GM18907 (cell line): ENCODE measurements at regions not wholly inside any gene's neighbourhood (a gene's known extent, or its start where the extent isn't known, plus 50 kb on each side); places are given as distances from the start of the nearest gene placed in this dataset.
"Not testable (repeated sequence)": the region's sequence is repeated elsewhere in the genome, so short reads cannot be mapped to it uniquely, and the experiment has no call there.

Source experiments
- ATAC-seq: cut with Tn5 transposase; IDR thresholded peaks from one replicate; pipeline ENCODE4 v1.9.1; 2021; ENCODE audit warnings: mild to moderate bottlenecking, moderate library complexity; ENCODE audit not compliant: unreplicated experiment

DNA sequence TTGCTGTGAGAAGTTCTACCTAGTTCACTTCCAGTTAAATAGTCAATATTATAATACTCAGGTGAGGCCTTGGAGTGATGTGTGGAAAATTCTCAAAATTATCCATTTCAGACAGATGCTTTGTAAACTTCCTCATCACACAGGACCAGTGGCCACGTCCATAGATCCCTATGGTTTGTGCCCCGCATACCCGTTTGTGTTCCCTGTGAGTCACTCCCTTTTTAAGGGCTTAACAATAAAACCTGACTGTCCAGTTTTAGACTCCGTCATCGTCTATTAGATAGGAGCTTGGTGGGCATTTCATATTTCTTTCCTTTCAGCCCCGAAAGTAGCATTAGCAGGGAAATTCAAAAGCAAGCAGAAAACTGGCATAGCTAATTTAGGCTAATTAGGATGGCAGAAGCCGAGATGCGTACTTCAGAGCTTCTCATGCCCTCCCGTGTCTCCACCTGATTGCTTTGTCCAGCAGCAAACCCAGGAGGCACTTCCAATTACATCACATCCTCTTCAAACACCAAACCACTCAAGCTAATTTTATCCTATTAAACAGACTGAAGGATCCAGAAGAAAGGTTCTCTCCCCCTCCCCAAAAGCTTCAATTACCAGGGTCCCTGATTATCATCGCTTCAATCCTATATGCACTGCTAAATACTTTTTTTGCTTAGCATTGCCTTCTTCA is 186.6 kb upstream of the OTX2 start:
- no peak for ATAC-seq

- ATAC-seq = no peak
Measured at GRCh38 chr14:56995010-56995409, 184.7 kb upstream of the OTX2 start.

GRCh38 chr14:56992332-56992820 is 182.1 kb upstream of the OTX2 start:
- no peak for ATAC-seq

GRCh38 chr14:56990991-56991627 is 180.8 kb upstream of the OTX2 start:
- not testable (repeated sequence) for ATAC-seq

DNA sequence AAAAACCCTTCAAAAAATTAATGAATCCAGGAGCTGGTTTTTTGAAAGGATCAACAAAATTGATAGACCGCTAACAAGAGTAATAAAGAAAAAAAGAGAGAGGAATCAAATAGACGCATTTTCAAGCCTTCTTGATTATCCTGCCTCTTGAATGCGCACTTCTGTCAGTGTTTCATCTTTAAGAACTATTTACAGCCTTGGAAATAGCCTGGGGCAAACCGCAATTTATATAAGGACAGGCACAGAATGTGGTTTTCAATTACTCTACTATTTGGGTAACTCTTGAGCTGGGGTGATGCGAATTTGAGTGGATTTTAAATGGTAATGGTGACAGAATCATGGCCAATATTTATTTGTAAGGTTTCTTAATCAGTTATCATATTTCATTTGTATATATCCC is 179.1 kb upstream of the OTX2 start:
- ATAC-seq = no peak

GRCh38 chr14:56979936-56980335 is 169.7 kb upstream of the OTX2 start:
- no peak for ATAC-seq

DNA sequence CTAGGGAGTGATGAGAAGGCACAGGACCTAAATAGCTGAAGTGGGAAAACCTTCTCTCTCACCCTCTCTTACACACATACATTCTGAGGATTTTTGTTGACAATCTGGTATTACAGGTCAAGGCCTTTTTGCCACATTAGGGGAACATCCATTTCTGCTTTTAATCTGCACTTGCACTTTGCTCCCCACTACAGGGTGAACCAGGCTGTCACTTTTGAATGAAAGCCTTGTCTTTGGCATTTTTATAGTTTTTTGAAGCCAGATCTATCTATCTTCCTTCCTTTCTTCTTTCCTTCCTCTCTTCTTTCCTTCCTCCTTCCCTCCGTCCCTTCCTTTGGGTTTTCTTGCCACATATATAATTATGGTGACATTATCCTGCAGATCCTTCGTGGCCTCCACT is 165.9 kb upstream of the OTX2 start:
- ATAC-seq = no peak

DNA sequence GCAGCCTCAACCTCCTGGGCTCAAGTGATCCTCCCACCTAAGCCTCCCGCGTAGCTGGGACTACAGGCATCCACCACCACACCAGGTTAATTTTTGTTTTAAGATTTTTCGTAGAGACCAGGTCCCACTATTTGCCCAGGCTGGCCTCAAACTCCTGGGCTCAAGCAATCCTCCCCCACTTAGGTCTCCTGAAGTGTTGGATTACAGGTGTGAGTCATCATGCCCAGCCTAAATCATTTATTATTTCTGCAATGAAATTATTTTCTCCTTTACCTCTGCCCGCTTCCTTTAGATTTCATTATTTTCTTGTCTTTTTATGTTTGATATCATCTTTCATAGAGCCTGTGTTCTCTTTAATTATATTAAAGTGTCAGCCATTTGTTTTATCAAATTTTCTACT is 165.2 kb upstream of the OTX2 start:
- ATAC-seq = no peak

DNA sequence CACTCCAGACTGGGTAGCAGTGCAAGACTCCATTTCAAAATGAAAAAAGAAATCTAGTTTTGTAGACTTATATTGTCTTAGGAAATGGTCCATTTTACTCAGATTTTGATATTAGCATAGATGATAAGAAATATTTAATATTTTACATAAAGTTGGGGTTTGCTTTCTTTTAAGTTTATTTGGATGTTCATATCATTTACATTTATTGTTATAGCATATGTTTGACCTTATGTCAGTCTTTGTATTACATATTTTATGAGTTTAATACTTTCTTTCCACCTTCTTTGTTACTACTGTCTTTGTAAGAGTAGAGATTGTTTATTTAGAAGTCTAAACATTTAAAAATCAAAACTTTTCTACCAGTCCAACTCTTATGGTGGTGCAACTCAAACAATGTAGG is 162.7 kb upstream of the OTX2 start:
- ATAC-seq = no peak

GRCh38 chr14:56964895-56965294 is 154.6 kb upstream of the OTX2 start:
- no peak for ATAC-seq

DNA sequence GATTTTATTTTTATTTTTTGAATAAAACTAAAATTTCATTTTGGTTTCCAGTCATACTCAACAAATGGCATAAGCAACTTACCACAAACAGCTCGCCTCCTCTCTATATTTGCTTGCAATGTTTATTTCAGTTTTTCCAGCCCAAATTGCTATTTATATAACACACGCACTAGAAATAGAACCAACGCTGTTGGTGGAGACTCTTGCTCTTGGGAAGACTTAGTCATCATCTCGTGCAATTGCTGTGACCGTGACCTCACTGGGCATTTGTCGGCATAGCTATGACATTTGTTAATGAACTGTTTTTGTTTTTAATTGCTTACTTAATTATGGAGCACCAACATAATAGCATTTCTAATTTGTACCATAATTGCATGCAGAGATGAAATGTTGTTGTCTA is 153.1 kb upstream of the OTX2 start:
- no peak for ATAC-seq

DNA sequence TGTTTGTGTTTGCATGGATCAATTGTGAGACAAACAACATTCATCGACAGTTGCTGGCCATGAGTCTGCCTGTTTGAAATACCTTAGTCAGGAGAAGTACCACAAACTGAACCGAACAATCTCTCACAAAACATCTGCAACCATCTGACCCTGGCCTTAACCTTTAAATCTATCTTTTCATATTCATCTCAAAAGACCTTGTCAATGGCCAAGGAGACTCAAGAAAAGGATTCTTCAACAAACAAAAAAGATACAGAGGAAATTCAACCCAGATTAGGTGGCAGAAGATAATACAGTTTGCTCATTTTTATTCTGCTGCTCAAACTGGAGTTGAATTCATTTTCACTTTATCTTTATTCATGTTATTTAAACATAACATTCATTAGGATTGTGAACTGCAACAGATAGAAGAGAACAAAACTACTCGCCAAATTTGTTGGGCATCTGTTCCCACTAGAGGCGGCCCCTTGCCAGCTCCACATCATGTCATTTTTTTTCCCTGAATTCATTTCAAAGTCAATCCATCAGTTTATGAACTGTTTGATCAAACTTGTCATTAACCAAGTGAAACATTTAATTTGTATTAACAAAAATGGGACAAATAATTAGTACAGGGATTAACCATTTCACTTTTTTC is 152.3 kb upstream of the OTX2 start:
- no peak for ATAC-seq

- no peak for ATAC-seq
Measured at GRCh38 chr14:56959869-56960268, 149.6 kb upstream of the OTX2 start.

DNA sequence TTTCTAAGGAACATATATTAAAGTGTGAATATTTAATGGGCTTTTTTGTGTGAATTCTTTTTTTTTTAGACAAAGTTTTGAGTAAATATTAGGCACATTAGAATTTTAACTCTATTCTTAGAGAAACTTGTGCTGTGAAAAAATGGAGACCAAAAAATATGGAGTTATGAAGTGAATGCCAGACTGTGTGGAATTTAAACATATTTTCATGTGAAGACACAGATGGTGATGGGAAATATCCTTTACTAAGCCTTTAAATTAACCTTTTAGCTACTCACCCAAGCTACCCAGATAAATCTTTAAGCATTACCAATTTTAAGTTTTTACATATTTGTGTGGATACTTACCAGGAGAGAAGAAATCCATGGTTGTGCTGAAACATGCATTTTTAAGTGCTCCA is 148.8 kb upstream of the OTX2 start:
- no peak for ATAC-seq

- ATAC-seq = no peak
Measured at GRCh38 chr14:56956182-56956581, 145.9 kb upstream of the OTX2 start.

GRCh38 chr14:56955745-56956144 is 145.5 kb upstream of the OTX2 start:
- ATAC-seq = no peak

- no peak for ATAC-seq
Measured at GRCh38 chr14:56953884-56954283, 143.6 kb upstream of the OTX2 start.

GRCh38 chr14:56952766-56953473 is 142.6 kb upstream of the OTX2 start:
- no peak for ATAC-seq

GRCh38 chr14:56949828-56950227 is 139.5 kb upstream of the OTX2 start:
- ATAC-seq = no peak

GRCh38 chr14:56945291-56945690 is 135.0 kb upstream of the OTX2 start:
- ATAC-seq = no peak

- no peak for ATAC-seq
Measured at GRCh38 chr14:56944397-56944796, 134.1 kb upstream of the OTX2 start.

DNA sequence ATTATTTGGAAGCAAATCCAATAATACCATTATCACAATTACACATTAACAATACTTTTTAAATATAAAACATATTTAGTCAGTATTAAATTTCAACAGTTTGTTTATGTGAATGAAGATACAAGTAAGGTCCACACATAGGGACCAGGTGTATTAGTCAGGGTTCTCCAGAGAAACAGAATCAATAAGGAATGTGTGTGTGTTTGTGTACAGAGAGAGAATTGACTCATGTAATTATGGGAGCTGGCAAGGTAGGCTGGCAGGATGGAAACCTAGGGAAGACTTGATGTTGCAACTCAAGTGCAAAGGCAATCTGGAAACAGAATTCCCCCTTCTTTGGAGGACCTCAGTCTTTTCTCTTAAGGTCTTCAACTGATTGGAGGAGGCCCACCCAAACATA is 123.2 kb upstream of the OTX2 start:
- ATAC-seq = no peak
